PC-9 (cell line): ENCODE measurements at regions not wholly inside any gene's neighbourhood (a gene's known extent, or its start where the extent isn't known, plus 50 kb on each side); places are given as distances from the start of the nearest gene placed in this dataset.

Source experiments
- EZH2 ChIP-seq: fragments of 200-600 bp; sonication (generic); IDR thresholded peaks from 2 replicates; pipeline ENCODE4 v1.8.0; 2017; ENCODE audit warnings: antibody characterized with exemption, low read depth
- TF ChIP-seq, protein P1 (sequence below): fragments of 200-600 bp; sonication (generic); conservative IDR thresholded peaks from 2 replicates; pipeline ENCODE4 v1.6.1; 2017; ENCODE audit warnings: mixed run types, antibody characterized with exemption, mild to moderate bottlenecking, moderate library complexity

DNA sequence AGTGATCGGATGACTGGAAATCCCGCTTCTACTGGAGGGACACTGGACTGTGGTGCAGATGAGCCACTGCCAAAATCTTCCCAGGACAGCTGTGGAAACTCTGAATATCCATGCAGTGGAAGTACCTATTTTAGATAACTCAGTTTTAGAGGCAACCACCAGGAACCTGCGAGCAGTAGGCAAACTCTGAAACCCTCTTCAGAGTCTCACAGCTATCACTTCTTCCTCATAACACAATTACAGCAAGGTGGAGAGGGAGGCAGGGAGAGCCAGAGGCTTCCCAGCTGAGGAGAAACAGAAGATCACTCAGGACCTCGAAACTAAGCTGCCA is 322.8 kb upstream of the NT5E start:
- TF ChIP-seq, protein P1, sequence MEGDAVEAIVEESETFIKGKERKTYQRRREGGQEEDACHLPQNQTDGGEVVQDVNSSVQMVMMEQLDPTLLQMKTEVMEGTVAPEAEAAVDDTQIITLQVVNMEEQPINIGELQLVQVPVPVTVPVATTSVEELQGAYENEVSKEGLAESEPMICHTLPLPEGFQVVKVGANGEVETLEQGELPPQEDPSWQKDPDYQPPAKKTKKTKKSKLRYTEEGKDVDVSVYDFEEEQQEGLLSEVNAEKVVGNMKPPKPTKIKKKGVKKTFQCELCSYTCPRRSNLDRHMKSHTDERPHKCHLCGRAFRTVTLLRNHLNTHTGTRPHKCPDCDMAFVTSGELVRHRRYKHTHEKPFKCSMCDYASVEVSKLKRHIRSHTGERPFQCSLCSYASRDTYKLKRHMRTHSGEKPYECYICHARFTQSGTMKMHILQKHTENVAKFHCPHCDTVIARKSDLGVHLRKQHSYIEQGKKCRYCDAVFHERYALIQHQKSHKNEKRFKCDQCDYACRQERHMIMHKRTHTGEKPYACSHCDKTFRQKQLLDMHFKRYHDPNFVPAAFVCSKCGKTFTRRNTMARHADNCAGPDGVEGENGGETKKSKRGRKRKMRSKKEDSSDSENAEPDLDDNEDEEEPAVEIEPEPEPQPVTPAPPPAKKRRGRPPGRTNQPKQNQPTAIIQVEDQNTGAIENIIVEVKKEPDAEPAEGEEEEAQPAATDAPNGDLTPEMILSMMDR, result peak; percentile 10; the same call in 1 of the 2 replicates
- TF ChIP-seq EZH2, result no peak
